Activated T-cell treated with anti-CD3 and anti-CD28 coated beads, Interleukin-2, amount 50 U/mL, for 72 hours (primary cell): ENCODE measurements at regions not wholly inside any gene's neighbourhood (a gene's known extent, or its start where the extent isn't known, plus 50 kb on each side); places are given as distances from the start of the nearest gene placed in this dataset.
"Not testable (repeated sequence)": the region's sequence is repeated elsewhere in the genome, so short reads cannot be mapped to it uniquely, and the experiment has no call there.

Experiments used
- ATAC-seq, 2 donors: fragments of 150-1000 bp; cut with Tn5 transposase; replicated peaks in 1 of 2; 2 replicates each; pipeline ENCODE4 v1.10.0; 2021; ENCODE audit warnings: moderate library complexity in 2 of 2, mild to moderate bottlenecking in 1 of 2
- DNase-seq, 2 donors: peaks; one replicate each; pipeline ENCODE4 v3.0.0; 2021 to 2022; ENCODE audit warnings: mixed read lengths in 1 of 2
- H3K27ac Mint-ChIP-seq: one replicate; pipeline ENCODE4 v1.8.0; 2022; ENCODE audit warnings: mild to moderate bottlenecking, moderate library complexity, mixed read lengths
- H3K27me3 Mint-ChIP-seq: one replicate; pipeline ENCODE4 v1.8.0; 2022; ENCODE audit warnings: low read depth, mixed read lengths
- H3K36me3 Mint-ChIP-seq, 2 donors: one replicate each; pipeline ENCODE4 v1.8.0; 2022; ENCODE audit warnings: mixed read lengths in 2 of 2, mild to moderate bottlenecking in 1 of 2; ENCODE audit not compliant: insufficient read depth in 2 of 2
- H3K4me1 Mint-ChIP-seq: one replicate; pipeline ENCODE4 v1.8.0; 2022; ENCODE audit warnings: low read depth, mixed read lengths
- H3K4me3 Mint-ChIP-seq, 2 donors: one replicate each; pipeline ENCODE4 v1.8.0; 2022; ENCODE audit warnings: mild to moderate bottlenecking in 2 of 2, mixed read lengths in 2 of 2, moderate library complexity in 2 of 2
- H3K9me3 Mint-ChIP-seq, 2 donors: one replicate each; pipeline ENCODE4 v1.8.0; 2022; ENCODE audit warnings: mixed read lengths in 2 of 2

- Mint-ChIP-seq H3K36me3 (no peaks in the 10 kb centered on the region), H3K9me3 (no peaks in the 10 kb centered on the region), H3K4me3 (no peak overlapping the region), H3K27me3 (no peaks in the 10 kb centered on the region), H3K27ac (no peak overlapping the region), H3K4me1 (peaks cover 13% of the 10 kb centered on the region)
- ATAC-seq (no peak), DNase-seq (no peak)
Measured at GRCh38 chr14:100429537-100429936, 106.4 kb downstream of the SLC25A47 start.

- no peaks in the 10 kb centered on the region for H3K9me3 Mint-ChIP-seq
- no peak overlapping the region for H3K27ac Mint-ChIP-seq
- ATAC-seq, result no peak
Measured at GRCh38 chr14:100430571-100430970, 107.4 kb downstream of the SLC25A47 start.

GRCh38 chr14:100431461-100431860 is 108.3 kb downstream of the SLC25A47 start:
- not testable (repeated sequence) for H3K9me3 Mint-ChIP-seq, H3K27me3 Mint-ChIP-seq, H3K27ac Mint-ChIP-seq, H3K4me3 Mint-ChIP-seq, ATAC-seq, H3K36me3 Mint-ChIP-seq, DNase-seq
- H3K4me1 Mint-ChIP-seq, result peaks cover 16% of the 10 kb centered on the region

More at GRCh38 chr14:100430571-100430970, 107.4 kb downstream of the SLC25A47 start:
- H3K36me3 Mint-ChIP-seq, result no peaks in the 10 kb centered on the region
- peaks cover 12% of the 10 kb centered on the region for H3K4me1 Mint-ChIP-seq
- no peak overlapping the region for H3K4me3 Mint-ChIP-seq
- no peaks in the 10 kb centered on the region for H3K27me3 Mint-ChIP-seq
- DNase-seq, result no peak

- Mint-ChIP-seq H3K36me3 (no peaks in the 10 kb centered on the region), H3K27me3 (no peaks in the 10 kb centered on the region), H3K27ac (no peak overlapping the region), H3K4me3 (no peak overlapping the region), H3K9me3 (no peaks in the 10 kb centered on the region), H3K4me1 (peaks cover 16% of the 10 kb centered on the region)
- no peak for ATAC-seq
- no peak for DNase-seq
Measured at GRCh38 chr14:100432652-100433427, 109.7 kb downstream of the SLC25A47 start.

- DNase-seq (no peak), ATAC-seq (no peak)
- Mint-ChIP-seq H3K9me3 (no peaks in the 10 kb centered on the region), H3K27me3 (no peaks in the 10 kb centered on the region), H3K27ac (no peak overlapping the region), H3K36me3 (no peaks in the 10 kb centered on the region), H3K4me3 (no peak overlapping the region), H3K4me1 (peaks cover 18% of the 10 kb centered on the region)
Measured at GRCh38 chr14:100433428-100433814, 110.3 kb downstream of the SLC25A47 start.

- Mint-ChIP-seq H3K36me3 (no peaks in the 10 kb centered on the region), H3K4me3 (no peak overlapping the region), H3K9me3 (no peaks in the 10 kb centered on the region), H3K4me1 (peaks cover 25% of the 10 kb centered on the region), H3K27ac (no peak overlapping the region), H3K27me3 (no peaks in the 10 kb centered on the region)
- peak in 1 of 2 donors; percentile 11 for ATAC-seq
- DNase-seq, result no peak
Measured at GRCh38 chr14:100434033-100434601, 111.0 kb downstream of the SLC25A47 start.

GRCh38 chr14:100434911-100435438 is 111.8 kb downstream of the SLC25A47 start:
- H3K4me1 Mint-ChIP-seq, result peaks cover 33% of the 10 kb centered on the region
- DNase-seq, result no peak
- no peak overlapping the region for H3K27ac Mint-ChIP-seq
- no peak for ATAC-seq
- no peak overlapping the region for H3K4me3 Mint-ChIP-seq
- no peaks in the 10 kb centered on the region for H3K36me3 Mint-ChIP-seq
- no peaks in the 10 kb centered on the region for H3K27me3 Mint-ChIP-seq
- no peaks in the 10 kb centered on the region for H3K9me3 Mint-ChIP-seq

GRCh38 chr14:100435459-100435858 is 112.3 kb downstream of the SLC25A47 start:
- H3K27ac Mint-ChIP-seq, result no peak overlapping the region
- H3K36me3 Mint-ChIP-seq, result no peaks in the 10 kb centered on the region
- H3K4me1 Mint-ChIP-seq, result peaks cover 38% of the 10 kb centered on the region
- no peaks in the 10 kb centered on the region for H3K9me3 Mint-ChIP-seq
- H3K27me3 Mint-ChIP-seq, result no peaks in the 10 kb centered on the region
- H3K4me3 Mint-ChIP-seq, result no peak overlapping the region
- no peak for ATAC-seq
- DNase-seq, result no peak

- Mint-ChIP-seq H3K4me1 (peaks cover 49% of the 10 kb centered on the region), H3K27ac (no peak overlapping the region), H3K9me3 (no peaks in the 10 kb centered on the region), H3K36me3 (no peaks in the 10 kb centered on the region), H3K27me3 (no peaks in the 10 kb centered on the region), H3K4me3 (no peak overlapping the region)
- DNase-seq (no peak), ATAC-seq (no peak)
Measured at GRCh38 chr14:100436745-100437406, 113.7 kb downstream of the SLC25A47 start.

GRCh38 chr14:100438271-100438670 is 115.1 kb downstream of the SLC25A47 start:
- H3K9me3 Mint-ChIP-seq, result no peaks in the 10 kb centered on the region
- H3K27me3 Mint-ChIP-seq, result no peaks in the 10 kb centered on the region
- DNase-seq, result no peak
- no peak overlapping the region for H3K27ac Mint-ChIP-seq
- H3K4me1 Mint-ChIP-seq, result peaks cover 51% of the 10 kb centered on the region
- ATAC-seq, result no peak
- H3K36me3 Mint-ChIP-seq, result no peaks in the 10 kb centered on the region
- H3K4me3 Mint-ChIP-seq, result no peak overlapping the region

- H3K36me3 Mint-ChIP-seq, result no peaks in the 10 kb centered on the region
Measured at GRCh38 chr14:100438678-100439592, 115.8 kb downstream of the SLC25A47 start.

GRCh38 chr14:100439781-100440180 is 116.6 kb downstream of the SLC25A47 start:
- H3K4me1 Mint-ChIP-seq, result peaks cover 43% of the 10 kb centered on the region
- no peaks in the 10 kb centered on the region for H3K9me3 Mint-ChIP-seq
- no peak overlapping the region for H3K4me3 Mint-ChIP-seq
- H3K27me3 Mint-ChIP-seq, result no peaks in the 10 kb centered on the region
- ATAC-seq (no peak), DNase-seq (no peak)
- H3K36me3 Mint-ChIP-seq, result no peaks in the 10 kb centered on the region
- no peak overlapping the region for H3K27ac Mint-ChIP-seq

More at GRCh38 chr14:100438678-100439592, 115.8 kb downstream of the SLC25A47 start:
- Mint-ChIP-seq H3K4me3 (no peak overlapping the region), H3K27ac (no peak overlapping the region), H3K9me3 (no peaks in the 10 kb centered on the region), H3K27me3 (no peaks in the 10 kb centered on the region), H3K4me1 (peaks cover 51% of the 10 kb centered on the region)
- DNase-seq, result peak; percentile 67 to 73
- ATAC-seq, result peak; percentile 96 to 98
